Fibroblast of upper back skin (primary cell): ENCODE measurements at regions not wholly inside any gene's neighbourhood (a gene's known extent, or its start where the extent isn't known, plus 50 kb on each side); places are given as distances from the start of the nearest gene placed in this dataset.
"Not testable (repeated sequence)": the region's sequence is repeated elsewhere in the genome, so short reads cannot be mapped to it uniquely, and the experiment has no call there.

ENCODE experiments used
- DNase-seq: peaks from one replicate; pipeline ENCODE4 v3.0.0-alpha.2; 2013

DNA sequence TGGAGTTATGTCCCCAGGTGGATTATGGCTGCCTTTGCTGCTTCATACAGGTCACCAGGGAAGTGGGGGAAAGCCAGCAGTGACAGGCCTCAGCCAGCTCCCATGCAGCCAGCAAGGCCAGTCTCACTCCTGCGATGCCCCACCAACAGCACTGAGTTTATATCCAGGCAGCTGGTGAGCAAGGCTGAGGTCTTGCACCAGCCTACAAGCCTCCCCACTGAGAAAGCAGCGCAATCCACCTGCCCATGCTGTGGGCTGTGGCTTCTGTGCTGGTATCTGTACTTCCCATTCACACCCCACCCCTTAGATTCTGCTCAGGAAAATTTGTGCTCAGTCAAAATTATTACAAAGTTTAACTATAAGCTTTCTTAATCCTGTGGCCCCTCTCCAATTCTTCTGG, 153.5 kb downstream of the HHIP start:
- DNase-seq = no peak

DNA sequence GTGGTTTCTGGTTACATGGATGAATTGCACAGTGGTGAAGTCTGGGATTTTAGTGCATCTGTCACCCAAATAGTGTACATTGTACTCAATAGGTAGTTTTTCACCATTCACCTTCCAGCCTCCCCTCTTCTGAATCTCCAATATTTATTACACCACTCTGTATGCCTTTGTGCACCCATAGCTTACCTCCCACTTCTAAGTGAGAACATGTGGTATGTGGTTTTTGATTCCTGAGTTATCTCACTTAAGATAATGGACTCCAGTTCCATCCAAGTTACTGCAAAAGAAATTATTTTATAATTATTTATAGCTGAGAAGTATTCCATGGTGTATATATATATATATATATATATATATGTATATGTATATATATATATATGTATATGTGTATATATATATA, 155.8 kb downstream of the HHIP start:
- DNase-seq = no peak

DNA sequence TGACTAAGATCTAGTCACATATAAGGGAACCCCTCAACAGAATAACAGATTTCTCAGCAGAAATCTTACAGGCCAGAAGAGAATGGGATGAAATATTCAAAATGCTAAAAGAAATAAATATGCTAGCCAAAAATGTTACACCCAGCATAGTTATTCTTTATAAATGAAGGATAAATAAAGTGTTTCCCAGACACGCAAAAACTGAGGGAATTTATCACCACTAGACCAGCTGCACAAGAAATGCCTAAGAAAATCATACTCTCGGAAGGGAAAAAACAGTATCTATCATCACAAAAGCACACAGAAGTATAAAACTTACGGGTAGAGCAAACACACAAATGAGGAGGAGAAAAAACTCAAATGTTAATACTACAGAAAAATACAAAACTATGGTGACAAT, 162.1 kb downstream of the HHIP start:
- no peak for DNase-seq

- no peak for DNase-seq
These were observed 163.2 kb downstream of the HHIP start for GRCh38 chr4:144809056-144809640.

GRCh38 chr4:144816668-144817067, 170.7 kb downstream of the HHIP start:
- DNase-seq = no peak

DNA sequence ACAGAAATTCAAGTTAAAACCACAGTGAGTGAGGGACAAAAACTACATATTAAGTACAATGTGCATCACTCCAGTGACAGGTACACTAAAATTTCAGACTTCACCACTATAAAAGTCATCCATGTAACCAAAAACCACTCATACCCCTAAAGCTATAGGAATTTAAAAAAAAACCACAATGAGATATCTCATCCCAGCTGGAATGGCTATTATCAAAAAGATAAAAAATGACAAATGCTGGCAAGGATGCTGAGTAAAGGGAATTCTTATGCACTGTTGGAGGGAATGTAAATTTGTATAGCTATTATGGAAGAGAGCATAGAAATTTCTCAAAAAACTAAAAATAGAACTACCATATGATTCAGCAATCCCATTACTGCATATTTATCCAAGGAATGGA, 171.1 kb downstream of the HHIP start:
- DNase-seq = peak; percentile 12

GRCh38 chr4:144818136-144818535, 172.2 kb downstream of the HHIP start:
- DNase-seq = no peak

GRCh38 chr4:144819591-144819990, 173.6 kb downstream of the HHIP start:
- peak; percentile 1 for DNase-seq

- DNase-seq = peak; percentile 98
These were observed 174.2 kb downstream of the HHIP start for GRCh38 chr4:144820011-144820727.

DNA sequence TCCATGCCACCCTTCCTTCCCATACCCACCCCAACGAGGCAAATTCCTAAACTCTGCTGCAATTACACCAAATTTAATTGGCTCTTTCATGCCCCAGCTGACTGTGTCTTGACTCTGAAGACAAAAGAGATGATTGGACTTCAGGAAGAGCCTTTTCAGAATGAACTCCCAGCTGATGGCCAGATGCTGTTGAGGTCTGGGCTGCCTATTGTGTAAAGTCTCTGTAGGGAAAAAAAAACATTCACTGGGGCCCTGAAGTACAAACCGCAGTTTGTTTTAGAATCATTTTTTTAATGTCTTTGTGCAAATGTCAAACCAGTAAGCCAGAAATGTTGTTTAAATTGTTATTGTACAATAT, 174.8 kb downstream of the HHIP start:
- DNase-seq = peak; percentile 92

DNA sequence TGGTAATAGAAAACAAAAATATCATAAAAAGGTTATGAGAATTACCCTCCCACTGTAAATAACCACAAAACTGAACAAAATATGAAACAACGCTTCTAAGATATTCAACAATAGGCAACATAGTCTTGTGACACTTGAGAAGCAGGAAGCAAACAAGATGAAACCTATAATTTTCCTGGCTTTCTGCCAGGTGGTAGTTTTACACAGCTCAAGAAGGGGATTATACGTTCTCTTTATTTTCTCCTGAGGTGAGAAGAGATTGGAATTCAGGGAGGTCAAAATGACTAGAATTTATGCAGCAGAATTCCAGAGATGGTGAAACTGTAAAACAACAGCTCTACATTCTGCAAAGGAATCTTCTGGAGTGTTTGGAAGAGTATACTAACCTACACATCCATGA, 186.0 kb downstream of the HHIP start:
- no peak for DNase-seq

DNA sequence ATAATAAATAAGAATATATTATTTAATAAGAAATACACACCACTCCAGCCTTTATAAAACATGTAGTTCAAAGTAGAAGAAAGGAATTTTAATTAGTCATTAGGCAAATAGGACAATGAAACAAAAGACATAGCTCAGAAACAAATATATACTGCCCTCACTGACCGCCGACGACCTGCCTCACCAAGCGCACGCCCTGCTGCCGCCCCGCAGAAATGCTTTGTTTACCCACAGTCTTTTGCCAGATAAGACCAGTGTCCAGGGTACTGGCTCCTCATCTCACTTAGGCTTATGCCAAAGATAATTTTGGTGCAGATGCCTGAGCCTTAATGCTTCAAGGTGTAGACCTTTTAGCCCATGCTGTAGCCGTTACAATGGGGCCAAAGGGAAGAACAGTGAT, 199.5 kb downstream of the HHIP start:
- DNase-seq = no peak

GRCh38 chr4:144851948-144852347, 206.0 kb downstream of the HHIP start:
- no peak for DNase-seq

- no peak for DNase-seq
These were observed 215.5 kb downstream of the HHIP start for GRCh38 chr4:144861471-144861870.

- DNase-seq = no peak
These were observed 216.3 kb downstream of the HHIP start for GRCh38 chr4:144862210-144862609.

GRCh38 chr4:144864891-144865290, 218.9 kb downstream of the HHIP start:
- DNase-seq = not testable (repeated sequence)

- no peak for DNase-seq
These were observed 222.4 kb downstream of the HHIP start for GRCh38 chr4:144868309-144868708.

- no peak for DNase-seq
These were observed 225.3 kb downstream of the ANAPC10 start for GRCh38 chr4:144872508-144873225.

GRCh38 chr4:144873226-144873990, 224.6 kb downstream of the ANAPC10 start:
- DNase-seq = no peak

- peak; percentile 77 for DNase-seq
These were observed 203.4 kb downstream of the ANAPC10 start for GRCh38 chr4:144894573-144894972.

DNA sequence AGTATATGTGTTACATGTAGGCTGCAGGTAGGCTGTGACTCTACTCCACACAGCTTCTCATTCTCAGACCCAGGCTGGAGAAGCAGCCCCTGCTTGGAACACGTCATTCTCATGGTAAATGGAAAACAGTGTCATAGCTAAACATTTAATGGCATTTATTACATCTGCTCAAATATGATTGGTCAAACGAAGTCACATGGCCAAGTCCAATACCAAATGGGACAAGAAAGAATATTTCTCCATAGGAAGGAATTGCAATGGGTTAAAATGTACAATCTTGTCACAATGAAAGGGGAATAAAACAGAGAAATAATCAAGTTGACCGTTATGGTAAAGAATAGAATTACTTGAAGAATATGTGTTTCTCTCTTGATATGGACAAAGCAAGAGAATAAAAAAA, 198.6 kb downstream of the ANAPC10 start:
- no peak for DNase-seq

GRCh38 chr4:144901141-144901540, 196.9 kb downstream of the ANAPC10 start:
- no peak for DNase-seq

GRCh38 chr4:144902614-144903013, 195.4 kb downstream of the ANAPC10 start:
- no peak for DNase-seq
